HG03175 (cell line): ENCODE measurements at regions not wholly inside any gene's neighbourhood (a gene's known extent, or its start where the extent isn't known, plus 50 kb on each side); places are given as distances from the start of the nearest gene placed in this dataset.

ENCODE experiments used
- ATAC-seq: cut with Tn5 transposase; IDR thresholded peaks from one replicate; pipeline ENCODE4 v1.9.1; 2021; ENCODE audit warnings: mild to moderate bottlenecking, moderate library complexity; ENCODE audit not compliant: unreplicated experiment

- ATAC-seq: no peak
Measured at GRCh38 chr6:2469428-2469827, 224.0 kb upstream of the GMDS start.

DNA sequence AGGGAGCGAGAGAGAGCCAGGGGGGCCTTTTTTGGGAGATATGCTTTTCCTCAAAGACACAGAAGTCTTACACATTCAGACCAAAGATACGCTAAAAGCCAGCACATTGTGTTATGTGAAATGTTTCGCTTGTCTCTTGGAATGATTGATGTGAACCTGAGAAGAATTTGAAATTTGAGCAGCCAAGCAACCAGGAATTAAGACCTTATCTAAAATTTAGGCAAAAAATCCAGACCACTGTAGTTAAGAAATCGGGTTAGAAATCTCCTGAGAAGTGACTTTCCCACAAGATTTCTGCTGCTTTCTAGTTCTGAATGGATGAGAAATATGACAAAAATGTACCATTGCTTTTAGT is 223.2 kb upstream of the GMDS start:
- ATAC-seq: no peak

GRCh38 chr6:2467929-2468600 is 222.7 kb upstream of the GMDS start:
- ATAC-seq: no peak

DNA sequence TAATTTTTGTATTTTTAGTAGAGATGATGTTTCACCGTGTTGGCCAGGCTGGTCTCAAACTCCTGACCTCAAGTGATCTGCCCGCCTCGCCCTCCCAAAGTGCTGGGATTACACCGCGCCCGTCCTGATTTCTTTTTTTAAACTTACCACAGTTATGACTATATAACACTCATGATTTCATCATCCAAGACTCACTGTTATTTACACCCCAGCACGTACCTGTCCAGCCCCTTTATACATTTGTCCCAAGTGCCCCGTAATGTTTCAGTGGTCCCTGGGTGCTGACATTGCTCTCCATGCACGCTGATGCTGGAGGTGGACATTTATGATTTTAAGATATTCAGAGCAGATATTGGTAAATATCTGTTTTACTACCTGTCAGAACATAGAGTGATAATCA is 219.9 kb upstream of the GMDS start:
- ATAC-seq: no peak

DNA sequence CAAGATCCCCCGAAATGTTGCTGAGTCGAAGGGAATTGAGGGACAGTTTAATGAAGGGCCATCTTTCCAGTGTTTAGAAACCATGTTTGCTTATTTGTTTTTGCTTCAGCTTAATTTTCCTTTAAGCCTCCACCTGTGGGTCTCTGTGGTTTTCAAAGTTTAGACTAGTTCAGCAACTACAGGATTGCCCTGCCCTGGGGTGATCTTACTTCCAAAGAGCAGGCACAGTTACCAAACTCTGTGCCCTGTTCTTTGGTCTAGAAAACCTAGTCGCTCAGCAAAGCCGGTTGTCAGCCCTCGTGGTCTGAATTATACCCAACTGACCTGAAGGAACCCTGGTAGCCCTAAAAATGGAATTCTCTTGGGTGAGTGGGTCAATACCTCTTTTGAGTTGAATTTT is 219.2 kb upstream of the GMDS start:
- no peak for ATAC-seq

DNA sequence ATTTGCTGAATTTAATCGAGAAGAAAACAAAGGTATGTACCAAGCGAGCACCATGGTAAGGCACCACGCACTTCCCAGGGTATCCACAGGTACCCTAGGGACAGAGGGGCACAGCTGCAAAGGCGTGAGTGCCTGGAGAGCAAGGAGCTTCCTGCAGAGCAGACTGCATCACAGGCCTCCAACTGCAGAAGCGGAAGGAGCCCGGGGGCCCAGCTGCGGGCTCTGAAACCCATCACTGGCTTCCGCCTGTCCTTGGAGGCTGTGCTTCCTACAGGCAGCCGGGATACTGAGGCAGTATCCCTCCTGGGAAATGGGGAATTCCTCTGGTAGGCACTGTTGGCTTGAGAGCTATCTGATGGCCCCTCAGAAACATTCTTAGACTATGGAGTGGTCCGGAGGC is 217.4 kb upstream of the GMDS start:
- no peak for ATAC-seq

GRCh38 chr6:2460216-2460745 is 214.9 kb upstream of the GMDS start:
- ATAC-seq: no peak

DNA sequence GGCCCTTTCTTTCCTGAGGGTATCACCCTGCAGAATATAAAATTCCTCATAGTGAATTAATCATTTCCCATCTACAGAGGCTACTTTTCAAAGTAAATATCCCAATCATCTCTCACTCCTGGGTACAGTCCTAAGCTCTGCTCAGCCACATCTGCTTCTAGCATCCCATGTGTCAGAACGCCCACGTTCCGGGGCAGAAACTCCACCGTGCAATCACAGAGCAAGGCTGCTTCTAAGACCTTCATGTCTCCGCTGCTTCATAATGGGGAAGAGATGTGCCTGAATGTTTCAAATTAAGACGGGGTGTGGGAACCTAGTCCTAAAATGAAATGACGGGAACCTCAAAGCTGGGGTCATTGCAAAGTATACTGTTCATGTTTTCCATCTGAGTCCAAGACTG is 208.8 kb upstream of the GMDS start:
- ATAC-seq: no peak

DNA sequence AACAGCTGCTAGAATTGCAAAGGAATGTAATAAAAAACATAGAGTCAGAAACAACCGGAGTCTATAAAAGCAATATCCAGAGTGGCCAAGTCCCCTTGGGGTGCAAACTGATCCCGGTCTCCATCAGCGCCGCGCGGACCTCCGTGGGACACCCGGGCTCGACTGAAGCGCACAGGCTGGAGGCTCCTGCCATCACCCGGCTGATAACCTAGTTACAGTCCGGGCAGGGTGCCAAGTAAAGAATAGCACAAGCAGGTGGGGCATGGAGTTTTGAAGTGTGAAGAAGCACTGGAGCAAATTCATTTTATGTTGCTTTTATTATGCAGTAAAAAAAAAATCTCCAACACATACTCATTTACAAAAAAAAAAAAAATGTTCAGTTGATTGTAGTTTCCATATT is 205.1 kb upstream of the GMDS start:
- ATAC-seq: no peak

GRCh38 chr6:2449572-2449940 is 204.2 kb upstream of the GMDS start:
- no peak for ATAC-seq

DNA sequence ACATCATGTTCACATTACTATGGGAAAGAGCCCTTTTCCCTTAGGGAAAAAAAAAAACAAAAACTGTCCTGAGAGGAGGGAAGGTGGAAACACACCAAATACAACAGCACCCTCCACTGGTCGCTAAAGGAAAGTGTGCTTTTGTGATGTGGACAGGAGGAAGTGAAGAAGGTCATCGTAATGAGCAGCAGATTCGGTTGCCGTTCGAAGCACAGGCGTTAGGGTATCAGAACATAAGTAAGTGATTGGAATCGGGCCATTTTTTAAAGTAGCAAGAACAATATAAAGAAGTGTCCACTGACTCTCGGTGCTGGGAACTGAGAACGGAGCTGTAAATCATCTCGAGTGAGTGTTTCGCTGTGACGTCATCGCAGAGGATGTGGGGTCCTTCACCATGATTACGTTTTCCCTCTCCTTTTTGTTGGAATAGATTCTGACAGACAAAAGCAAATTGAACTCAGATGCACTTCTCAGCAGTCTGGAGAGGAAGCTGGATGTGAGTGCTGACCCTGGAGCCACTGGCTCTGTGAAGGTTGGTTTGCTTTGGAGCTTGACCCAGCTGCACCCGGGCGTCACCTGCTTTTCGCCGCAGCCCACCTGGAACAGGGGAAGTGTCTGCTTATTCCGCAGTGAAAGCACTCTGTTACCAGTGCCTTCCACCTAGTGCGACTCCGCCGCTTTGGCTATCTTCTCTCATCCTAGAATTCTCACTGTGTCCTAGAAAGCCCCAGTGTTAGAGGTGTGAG is 203.6 kb upstream of the GMDS start:
- no peak for ATAC-seq

- no peak for ATAC-seq
Measured at GRCh38 chr6:2447931-2448330, 202.5 kb upstream of the GMDS start.

DNA sequence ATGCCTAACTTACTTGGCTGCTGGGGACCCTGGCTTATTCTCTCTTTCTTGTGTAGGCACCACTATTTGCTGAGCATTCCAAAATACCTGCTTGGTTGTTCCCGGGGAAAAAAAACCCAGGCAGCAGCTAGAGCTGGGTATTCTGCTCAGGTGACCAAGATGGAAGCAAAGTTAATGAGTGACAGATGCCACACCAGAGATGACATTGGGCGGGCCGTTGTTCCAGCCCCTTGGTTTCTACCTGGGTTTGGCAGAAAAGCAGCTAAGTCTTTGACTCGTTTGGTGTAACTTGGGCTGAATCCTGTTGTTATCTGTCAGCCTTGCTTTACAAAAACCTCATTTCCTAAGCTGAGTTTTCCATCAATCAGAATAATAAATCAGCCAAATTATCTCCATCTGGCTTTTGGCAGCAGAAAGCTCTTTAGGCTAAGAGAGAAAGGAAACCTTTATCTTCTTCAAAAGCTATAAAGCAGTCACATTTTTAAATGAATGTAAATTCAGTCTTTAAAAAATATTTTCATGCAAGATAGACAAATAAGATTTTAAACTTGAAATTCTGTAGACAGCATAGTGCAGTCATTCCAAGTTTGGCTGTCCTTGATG is 202.0 kb upstream of the GMDS start:
- ATAC-seq: no peak

GRCh38 chr6:2441601-2442475 is 196.4 kb upstream of the GMDS start:
- ATAC-seq: no peak

DNA sequence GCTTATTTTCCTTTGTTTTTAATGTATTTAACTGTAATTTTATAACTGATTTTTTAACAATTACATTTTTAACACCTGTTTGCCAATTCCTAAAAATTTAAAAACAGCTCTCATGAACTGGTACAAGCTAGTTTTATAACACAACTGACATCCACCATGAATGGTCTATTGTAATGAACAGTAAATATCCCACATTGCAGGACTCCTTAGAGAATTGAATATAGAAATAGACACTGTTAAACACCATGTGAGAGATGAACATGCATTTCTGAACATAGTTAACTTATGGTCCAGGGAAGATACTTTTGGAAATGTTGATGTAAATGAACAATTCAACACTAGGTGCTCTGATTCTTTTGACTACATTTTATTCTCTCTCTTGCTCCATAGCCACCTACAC is 195.1 kb upstream of the GMDS start:
- no peak for ATAC-seq

- ATAC-seq: no peak
Measured at GRCh38 chr6:2439632-2440031, 194.2 kb upstream of the GMDS start.

DNA sequence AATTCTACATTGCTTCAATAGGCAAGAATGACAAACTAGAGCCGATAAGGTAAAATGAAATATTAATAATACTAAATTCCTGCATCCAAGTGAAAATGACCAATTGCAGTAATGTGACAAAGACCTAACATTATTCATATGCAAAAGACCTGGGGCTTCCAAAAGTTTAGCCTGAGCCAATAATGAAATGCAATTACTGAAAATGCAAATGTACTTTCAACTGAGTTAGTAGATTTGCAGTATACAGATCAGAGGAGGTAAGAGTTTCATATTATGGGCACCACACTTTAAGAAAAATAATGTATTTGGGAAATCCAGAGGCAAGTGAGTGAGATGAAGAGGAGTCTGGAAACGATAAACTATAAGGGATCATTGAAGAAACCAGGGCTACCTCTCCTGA is 193.7 kb upstream of the GMDS start:
- no peak for ATAC-seq

DNA sequence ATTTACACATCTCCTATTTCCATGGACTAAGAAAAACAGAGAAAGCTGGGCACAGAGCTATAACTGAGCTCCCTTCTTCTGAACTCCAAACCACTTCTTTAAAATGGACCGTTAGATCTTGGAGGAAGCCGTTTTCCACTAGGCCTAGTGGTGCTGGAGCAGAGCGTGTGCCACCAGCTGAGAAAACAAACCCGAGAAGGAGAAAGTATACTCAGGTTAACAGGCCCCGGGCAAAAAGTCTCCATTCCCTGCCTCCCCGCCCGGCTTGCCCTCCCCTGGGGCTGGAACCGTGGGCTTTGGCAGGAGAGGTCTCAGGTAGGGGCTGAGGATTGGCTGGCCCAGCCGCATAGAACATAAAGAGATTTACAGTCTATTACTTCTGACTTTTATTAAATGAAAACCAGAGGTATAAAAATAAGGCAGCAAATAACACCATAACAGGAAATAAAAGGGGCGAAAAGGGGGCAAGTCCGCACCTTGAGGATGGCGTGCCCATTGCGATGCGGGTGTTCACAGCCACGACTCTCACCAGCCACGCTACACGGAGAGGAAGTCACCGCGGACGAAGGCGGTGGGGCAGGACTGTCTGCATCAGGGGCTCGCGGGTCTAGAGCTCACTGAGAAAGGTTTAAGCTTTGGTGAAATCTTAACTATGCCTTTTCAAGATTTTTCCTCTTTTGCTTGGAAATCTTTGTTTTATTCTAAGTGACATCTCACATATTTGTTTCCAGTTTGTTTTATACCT is 191.2 kb upstream of the GMDS start:
- ATAC-seq: no peak

DNA sequence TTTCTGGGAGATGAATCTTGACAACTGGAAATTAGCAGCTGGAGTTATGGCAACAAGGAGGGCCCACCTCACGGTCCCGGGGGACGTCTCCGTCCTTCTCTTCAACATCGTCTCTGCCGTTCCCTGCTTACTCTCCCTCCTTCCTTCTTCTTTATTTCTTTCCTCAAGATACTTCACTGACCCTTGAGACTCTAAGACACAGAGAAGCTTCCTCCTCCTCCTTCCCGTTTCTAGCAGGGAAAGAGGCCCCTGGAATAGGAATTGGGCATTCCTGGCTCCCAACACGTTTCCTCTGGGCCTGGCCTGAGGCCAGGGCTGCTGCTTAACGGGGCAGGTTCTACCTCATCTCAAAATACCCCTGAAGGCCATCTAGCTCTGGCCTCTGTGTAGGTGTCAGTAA is 189.9 kb upstream of the GMDS start:
- no peak for ATAC-seq

GRCh38 chr6:2434912-2435311 is 189.5 kb upstream of the GMDS start:
- ATAC-seq: no peak

DNA sequence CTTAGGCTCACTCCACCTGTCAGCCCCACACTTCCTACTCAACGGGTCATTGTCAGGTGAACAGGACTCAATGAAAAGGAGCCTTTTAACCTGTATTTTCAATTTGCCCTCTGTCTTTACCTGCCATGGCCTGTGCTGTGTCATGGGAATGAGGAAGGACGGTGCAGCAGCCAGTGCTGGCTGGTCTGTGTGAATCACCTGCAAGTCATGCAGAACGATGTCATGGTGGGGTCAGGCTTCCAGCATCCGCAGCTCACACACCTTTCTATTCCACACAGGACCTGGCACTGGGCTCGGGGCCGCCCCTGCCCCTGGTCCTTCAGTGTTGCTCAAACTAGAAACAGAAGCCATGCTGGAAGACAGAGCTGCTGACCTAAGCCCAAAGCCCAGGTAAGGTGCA is 188.7 kb upstream of the GMDS start:
- ATAC-seq: no peak
